CD14-positive monocyte (primary cell): ENCODE measurements at regions not wholly inside any gene's neighbourhood (a gene's known extent, or its start where the extent isn't known, plus 50 kb on each side); places are given as distances from the start of the nearest gene placed in this dataset.

ENCODE experiments used
- DNase-seq, 3 donors: peaks; one replicate each; pipeline ENCODE4 v3.0.0-alpha.2; 2011 to 2022
- H2AFZ ChIP-seq: 2 replicates; pipeline ENCODE4 v1.6.0; 2012; ENCODE audit warnings: mild to moderate bottlenecking, low read depth, low read length, inconsistent platforms; ENCODE audit not compliant: insufficient read depth, poor library complexity, severe bottlenecking
- H3K27ac ChIP-seq, 2 donors: 1 replicate in 1 of 2; 2 replicates in 1 of 2; pipeline ENCODE4 v1.5.1; 2012 to 2013; ENCODE audit warnings: low read length in 2 of 2, control low read depth in 1 of 2, inconsistent platforms in 1 of 2, low read depth in 1 of 2, mild to moderate bottlenecking in 1 of 2
- H3K27me3 ChIP-seq, 2 donors: one replicate each; pipeline versions ENCODE4 v1.6.0 to v1.6.1; 2011 to 2013; ENCODE audit warnings: low read length in 2 of 2; ENCODE audit not compliant: control insufficient read depth in 2 of 2, insufficient read depth in 2 of 2
- H3K36me3 ChIP-seq, 2 donors: replicated peaks in 1 of 2; 1 replicate in 1 of 2; 2 replicates in 1 of 2; pipeline versions ENCODE4 v1.5.1 to v1.6.1; 2012 to 2013; ENCODE audit warnings: low read length in 2 of 2, control low read depth in 1 of 2, inconsistent platforms in 1 of 2, mild to moderate bottlenecking in 1 of 2; ENCODE audit not compliant: insufficient read depth in 2 of 2, control insufficient read depth in 1 of 2
- H3K4me1 ChIP-seq, 2 donors: 1 replicate in 1 of 2; 2 replicates in 1 of 2; pipeline versions ENCODE4 v1.5.1 to v1.6.1; 2012 to 2013; ENCODE audit warnings: low read length in 2 of 2, control low read depth in 1 of 2, inconsistent platforms in 1 of 2, mild to moderate bottlenecking in 1 of 2, moderate library complexity in 1 of 2; ENCODE audit not compliant: insufficient read depth in 2 of 2, control insufficient read depth in 1 of 2
- H3K4me2 ChIP-seq: replicated peaks from 2 replicates; pipeline ENCODE3; 2012; ENCODE audit warnings: low read length, moderate library complexity, mild to moderate bottlenecking; ENCODE audit not compliant: poor library complexity, severe bottlenecking; ENCODE audit errors: extremely low read depth
- H3K4me3 ChIP-seq, 3 experiments: fragments of 200-600 bp in 1 of 3; sonication (generic) in 1 of 3; replicated peaks in 1 of 3; 1 replicate in 2 of 3; 2 replicates in 1 of 3; pipeline ENCODE4 v1.5.1; 2011 to 2013; ENCODE audit warnings: low read length in 3 of 3, mild to moderate bottlenecking in 3 of 3, control low read depth in 2 of 3, low read depth in 2 of 3, inconsistent platforms in 1 of 3, moderate library complexity in 1 of 3
- H3K79me2 ChIP-seq: 2 replicates; pipeline ENCODE4 v1.6.0; 2012; ENCODE audit warnings: mild to moderate bottlenecking, control low read depth, inconsistent platforms, low read length, moderate library complexity; ENCODE audit not compliant: insufficient read depth
- H3K9ac ChIP-seq: 2 replicates; pipeline ENCODE4 v1.6.0; 2017; ENCODE audit warnings: low read length, mild to moderate bottlenecking; ENCODE audit not compliant: insufficient read depth, poor library complexity, severe bottlenecking
- H3K9me3 ChIP-seq, 2 donors: replicated peaks in 1 of 2; 1 replicate in 1 of 2; 2 replicates in 1 of 2; pipeline versions ENCODE4 v1.5.1 to v1.6.1; 2012 to 2013; ENCODE audit warnings: low read length in 2 of 2, control low read depth in 1 of 2; ENCODE audit not compliant: control insufficient read depth in 1 of 2, insufficient read depth in 1 of 2
- H4K20me1 ChIP-seq: 2 replicates; pipeline ENCODE4 v1.6.0; 2012; ENCODE audit warnings: mild to moderate bottlenecking, low read length, control low read depth, moderate library complexity; ENCODE audit not compliant: insufficient read depth
- H3K27ac Mint-ChIP-seq, 7 donors: one replicate each; pipeline ENCODE4 v1.8.0; 2020; ENCODE audit warnings: mild to moderate bottlenecking in 7 of 7, mixed read lengths in 7 of 7, moderate library complexity in 6 of 7, inconsistent platforms in 2 of 7
- H3K27me3 Mint-ChIP-seq, 3 donors: one replicate each; pipeline ENCODE4 v1.8.0; 2021 to 2022; ENCODE audit warnings: low read depth in 3 of 3, mild to moderate bottlenecking in 3 of 3, mixed read lengths in 3 of 3, moderate library complexity in 3 of 3, inconsistent platforms in 1 of 3
- H3K36me3 Mint-ChIP-seq, 2 donors: one replicate each; pipeline ENCODE4 v1.8.0; 2020; ENCODE audit warnings: mixed read lengths in 2 of 2, inconsistent platforms in 1 of 2, mild to moderate bottlenecking in 1 of 2
- H3K4me1 Mint-ChIP-seq: one replicate; pipeline ENCODE4 v1.8.0; 2020; ENCODE audit warnings: mild to moderate bottlenecking, mixed read lengths
- H3K4me3 Mint-ChIP-seq, 2 donors: one replicate each; pipeline ENCODE4 v1.8.0; 2020; ENCODE audit warnings: mild to moderate bottlenecking in 2 of 2, mixed read lengths in 2 of 2, moderate library complexity in 1 of 2
- H3K9me3 Mint-ChIP-seq, 7 donors: one replicate each; pipeline ENCODE4 v1.8.0; 2020 to 2022; ENCODE audit warnings: mixed read lengths in 7 of 7, mild to moderate bottlenecking in 6 of 7, moderate library complexity in 6 of 7, inconsistent platforms in 2 of 7
- CTCF ChIP-seq: fragments of 200-600 bp; IDR thresholded peaks from one replicate; pipeline ENCODE4 v1.8.0; 2022; ENCODE audit warnings: antibody characterized with exemption, mild to moderate bottlenecking
- WGBS: methylation state at CpG from one replicate; pipeline ENCODE4 v1.1.5; 2013; ENCODE audit warnings: missing lambda C conversion rate; ENCODE audit not compliant: insufficient coverage; 5-methylcytosine and 5-hydroxymethylcytosine counted together
- intact Hi-C, 2 donors: fragments of 100-400 bp; cut with micrococcal nuclease; formaldehyde crosslinking; loops; one replicate each; pipeline versions ENCODE4 v1.15.0 to v1.15.1; 2023

- Histone ChIP-seq H3K27me3 (no peaks in the 10 kb centered on the region), H3K36me3 (no peaks in the 10 kb centered on the region), H3K9me3 (no peaks in the 10 kb centered on the region), H2AFZ (peak overlapping the region; percentile 6), H4K20me1 (no peaks in the 10 kb centered on the region), H3K4me3 (no peak overlapping the region), H3K9ac (no peak overlapping the region), H3K79me2 (no peaks in the 10 kb centered on the region), H3K4me2 (no peak overlapping the region), H3K4me1 (peaks cover 0 to 5% of the 10 kb centered on the region in 2 donors), H3K27ac (no peak overlapping the region)
- Mint-ChIP-seq H3K9me3 (peaks cover 0 to 5% (median 3%) of the 10 kb centered on the region in 7 donors), H3K4me1 (peaks cover 12% of the 10 kb centered on the region), H3K4me3 (no peak overlapping the region), H3K36me3 (no peaks in the 10 kb centered on the region), H3K27ac (no peak overlapping the region), H3K27me3 (peaks cover 0 to 7% (median 2%) of the 10 kb centered on the region in 3 donors)
- intact Hi-C loops: no loop called here
- 100% methylated on average over 1 of the region's 4 CpGs for WGBS
- no peak for TF ChIP-seq CTCF
- DNase-seq: no peak
These were observed 75.3 kb upstream of the BCL11A start for GRCh38 chr2:60628615-60629304.

DNA sequence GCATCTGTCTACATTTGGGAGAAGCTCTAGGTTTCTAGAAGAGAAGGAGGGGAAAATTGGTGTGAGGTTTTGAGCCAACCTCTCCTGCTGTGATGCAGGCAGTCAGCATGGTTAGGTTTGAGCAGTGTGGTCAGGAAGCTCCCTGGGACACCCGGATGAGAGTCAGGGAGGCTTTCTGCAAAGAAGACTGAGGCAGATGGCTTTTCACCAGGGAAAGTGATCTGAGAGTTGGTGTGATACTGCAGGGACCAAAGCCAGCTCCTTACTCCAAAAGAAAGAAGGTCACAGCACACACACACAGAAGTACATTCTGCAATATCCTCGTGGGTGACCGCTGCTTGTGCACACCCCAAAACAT, 75.8 kb upstream of the BCL11A start:
- Histone ChIP-seq H3K4me3 (no peak overlapping the region), H3K9me3 (no peaks in the 10 kb centered on the region), H4K20me1 (no peaks in the 10 kb centered on the region), H3K27me3 (no peaks in the 10 kb centered on the region), H3K36me3 (no peaks in the 10 kb centered on the region), H3K4me2 (no peak overlapping the region), H3K4me1 (peaks cover 0 to 5% of the 10 kb centered on the region in 2 donors), H3K9ac (no peak overlapping the region), H2AFZ (peak overlapping the region; percentile 6), H3K79me2 (no peaks in the 10 kb centered on the region), H3K27ac (no peak overlapping the region)
- Mint-ChIP-seq H3K36me3 (no peaks in the 10 kb centered on the region), H3K27ac (peak overlapping the region in 1 of 7 donors; percentile 17), H3K27me3 (peaks cover 0 to 7% (median 1%) of the 10 kb centered on the region in 3 donors), H3K9me3 (peaks cover 0 to 5% (median 3%) of the 10 kb centered on the region in 7 donors), H3K4me1 (peaks cover 12% of the 10 kb centered on the region), H3K4me3 (no peak overlapping the region)
- TF ChIP-seq CTCF: no peak
- WGBS: 40% methylated on average over 2 of the region's 3 CpGs
- intact Hi-C loops: no loop called here
- no peak for DNase-seq
